Posterior cingulate gyrus (tissue), 11 donors: ENCODE measurements at regions not wholly inside any gene's neighbourhood (a gene's known extent, or its start where the extent isn't known, plus 50 kb on each side); places are given as distances from the start of the nearest gene placed in this dataset.
A peak's percentile ranks its signal among the peaks of the same experiment; 100 is the strongest.
"Not testable (repeated sequence)": the region's sequence is repeated elsewhere in the genome, so short reads cannot be mapped to it uniquely, and the experiment has no call there.

Source experiments
- DNase-seq, 10 donors: peaks; one replicate each; pipeline versions ENCODE4 v3.0.0 to v3.0.0-alpha.2; 2020 to 2021; ENCODE audit warnings: mixed read lengths in 3 of 10
- intact Hi-C: fragments of 100-400 bp; cut with DNase I; formaldehyde crosslinking; loops from one replicate; pipeline ENCODE4 v1.15.1; 2023

DNA sequence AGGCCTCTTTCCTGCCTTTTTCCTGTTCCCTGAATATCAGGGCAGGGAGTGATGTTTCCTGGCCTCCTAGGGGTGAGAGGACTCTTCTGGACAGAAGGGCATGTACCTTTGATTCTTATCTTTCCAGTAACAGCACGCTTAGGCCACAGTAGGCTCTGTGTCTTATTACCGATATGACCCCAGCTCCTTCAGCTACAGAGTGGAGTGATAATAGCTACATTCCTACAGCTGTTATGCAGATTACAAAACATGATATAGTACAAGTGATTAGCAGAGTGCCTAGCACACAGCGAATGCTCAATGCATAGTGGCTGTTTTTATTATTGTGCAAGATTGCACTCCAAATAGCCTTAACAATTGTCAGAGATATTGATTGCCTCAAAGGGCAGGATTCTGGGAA is 574.2 kb downstream of the CCSER2 start:
- DNase-seq = no peak
- intact Hi-C loops = no loop called here

DNA sequence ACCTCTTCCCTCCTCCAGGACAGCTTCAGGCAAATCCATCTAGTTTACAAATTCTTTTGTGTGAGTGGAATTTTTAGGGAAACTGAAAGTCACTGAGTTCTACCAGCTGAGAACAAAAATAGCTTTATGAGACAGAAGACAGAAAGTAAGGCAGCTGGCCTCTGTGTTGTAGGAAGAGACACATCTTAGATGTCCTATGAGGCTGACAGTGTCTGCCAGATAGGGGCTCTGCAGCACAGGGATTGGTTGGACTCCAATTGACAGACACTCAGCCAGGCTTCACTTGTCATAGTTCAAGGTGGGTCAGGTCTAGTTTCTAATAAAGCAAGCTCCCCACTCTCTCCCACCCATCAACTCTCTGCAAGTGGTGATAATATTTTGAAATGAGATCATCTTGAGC is 574.9 kb downstream of the CCSER2 start:
- peak in 1 of 10 donors; percentile 74 for DNase-seq
- intact Hi-C loops = no loop called here

DNA sequence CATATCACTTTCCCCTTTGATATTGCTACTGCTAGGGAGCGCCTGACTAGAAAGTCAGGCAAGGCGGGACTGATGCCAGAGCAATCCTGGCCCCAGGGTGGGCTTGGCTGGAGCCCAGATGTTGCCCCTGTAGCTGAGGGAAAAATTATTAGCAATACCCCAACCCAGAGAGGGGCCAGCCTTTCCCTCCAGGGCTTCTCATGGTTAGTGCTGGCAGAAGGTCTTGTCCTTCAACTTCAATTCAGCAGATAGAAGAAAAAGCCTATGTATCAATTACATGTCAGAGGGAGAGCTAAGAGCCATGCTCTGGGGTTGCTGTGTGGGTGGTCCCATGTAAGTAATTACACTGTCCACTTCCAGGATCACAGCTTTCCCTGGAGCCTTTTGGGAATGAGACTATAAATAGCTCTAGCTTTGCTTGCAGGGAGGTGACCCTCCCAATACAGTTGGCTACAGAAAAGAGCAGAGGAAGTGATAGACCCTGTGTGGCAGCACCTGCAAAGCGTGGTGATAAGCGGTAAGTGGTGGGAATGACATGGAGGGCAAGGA is 579.1 kb downstream of the CCSER2 start:
- peak in 1 of 10 donors; percentile 67 for DNase-seq
- intact Hi-C loops = no loop called here

DNA sequence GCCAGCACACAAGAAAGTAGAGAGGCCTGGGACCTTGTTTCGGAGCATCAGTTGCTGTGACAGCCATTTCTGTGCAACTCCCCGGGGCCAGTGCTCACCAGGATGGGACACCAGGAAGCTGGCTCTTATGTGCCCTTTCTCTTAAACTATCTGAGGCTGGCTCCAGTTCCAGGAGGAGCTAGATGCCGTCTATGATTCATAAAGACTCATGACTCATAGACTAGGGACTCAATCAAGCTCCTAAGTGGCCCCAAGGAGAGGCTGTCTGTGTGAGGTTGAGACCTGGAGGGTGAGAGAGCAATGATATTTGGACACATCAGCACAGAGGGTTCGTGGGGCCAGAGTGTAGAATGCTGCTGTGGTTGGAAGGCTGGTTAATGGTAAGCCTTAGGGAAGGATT is 580.1 kb downstream of the CCSER2 start:
- intact Hi-C loops = no loop called here
- no peak for DNase-seq

DNA sequence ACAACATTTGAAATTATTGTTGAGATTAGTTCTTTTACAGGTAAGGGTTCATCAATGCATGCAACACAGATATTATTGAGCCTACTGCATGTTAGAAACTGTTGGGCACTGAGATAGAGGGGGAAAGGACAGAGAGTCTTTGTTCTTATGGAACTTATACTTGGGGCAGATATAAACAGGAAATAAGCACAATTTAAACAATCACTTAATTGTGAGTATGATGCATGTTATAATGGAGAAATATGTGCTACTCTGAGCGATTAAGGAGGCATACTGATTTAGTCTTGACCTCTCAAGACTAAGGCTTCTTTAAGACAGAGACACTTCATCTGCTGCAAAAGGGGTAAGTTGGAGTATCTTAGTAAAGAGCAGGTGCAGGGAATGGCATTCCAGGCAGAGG is 593.3 kb downstream of the CCSER2 start:
- no peak for DNase-seq
- intact Hi-C loops = no loop called here

GRCh38 chr10:84924131-84924530 is 595.7 kb downstream of the CCSER2 start:
- intact Hi-C loops = no loop called here
- DNase-seq = no peak

DNA sequence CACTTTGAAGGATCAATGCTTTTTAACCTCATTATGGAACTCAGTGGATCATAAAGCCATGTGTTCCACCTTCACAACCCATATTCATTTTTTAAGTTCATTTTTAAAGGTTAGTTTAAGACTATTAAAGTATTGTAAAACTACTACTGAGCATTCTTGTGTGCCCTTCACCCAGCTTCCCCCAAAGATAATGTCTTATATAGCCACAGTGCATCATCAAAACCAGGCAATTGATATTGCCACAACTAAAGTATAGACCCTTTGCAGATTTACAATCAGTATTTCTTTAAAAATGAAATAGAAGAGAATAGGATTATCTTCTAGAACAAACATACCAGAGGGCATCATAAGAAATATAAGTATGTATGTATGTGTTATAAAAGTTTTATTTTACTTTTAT is 597.1 kb downstream of the CCSER2 start:
- no peak for DNase-seq
- intact Hi-C loops = no loop called here

DNA sequence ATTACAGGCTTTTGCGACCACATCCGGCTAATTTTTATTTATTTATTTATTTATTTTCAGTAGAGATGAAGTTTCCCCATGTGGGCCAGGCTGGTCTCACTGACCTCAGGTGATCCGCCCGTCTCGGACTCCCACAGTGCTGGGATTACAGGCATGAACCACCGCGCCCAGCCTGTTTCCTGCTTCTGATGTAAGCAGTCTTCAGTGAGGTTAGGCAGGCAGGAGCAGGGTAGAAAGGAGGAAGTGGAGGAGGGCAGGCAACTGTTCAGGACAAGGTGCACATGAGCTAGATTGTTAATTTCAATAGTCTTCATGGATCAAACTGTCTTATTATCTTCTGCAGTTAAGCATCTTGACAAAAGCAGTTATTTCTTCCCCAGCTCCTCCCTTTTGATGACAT is 605.0 kb downstream of the CCSER2 start:
- intact Hi-C loops = no loop called here

GRCh38 chr10:84935772-84936171 is 607.4 kb downstream of the CCSER2 start:
- DNase-seq = no peak
- intact Hi-C loops = no loop called here

More for the DNA sequence above, 605.0 kb downstream of the CCSER2 start:
- no peak for DNase-seq

DNA sequence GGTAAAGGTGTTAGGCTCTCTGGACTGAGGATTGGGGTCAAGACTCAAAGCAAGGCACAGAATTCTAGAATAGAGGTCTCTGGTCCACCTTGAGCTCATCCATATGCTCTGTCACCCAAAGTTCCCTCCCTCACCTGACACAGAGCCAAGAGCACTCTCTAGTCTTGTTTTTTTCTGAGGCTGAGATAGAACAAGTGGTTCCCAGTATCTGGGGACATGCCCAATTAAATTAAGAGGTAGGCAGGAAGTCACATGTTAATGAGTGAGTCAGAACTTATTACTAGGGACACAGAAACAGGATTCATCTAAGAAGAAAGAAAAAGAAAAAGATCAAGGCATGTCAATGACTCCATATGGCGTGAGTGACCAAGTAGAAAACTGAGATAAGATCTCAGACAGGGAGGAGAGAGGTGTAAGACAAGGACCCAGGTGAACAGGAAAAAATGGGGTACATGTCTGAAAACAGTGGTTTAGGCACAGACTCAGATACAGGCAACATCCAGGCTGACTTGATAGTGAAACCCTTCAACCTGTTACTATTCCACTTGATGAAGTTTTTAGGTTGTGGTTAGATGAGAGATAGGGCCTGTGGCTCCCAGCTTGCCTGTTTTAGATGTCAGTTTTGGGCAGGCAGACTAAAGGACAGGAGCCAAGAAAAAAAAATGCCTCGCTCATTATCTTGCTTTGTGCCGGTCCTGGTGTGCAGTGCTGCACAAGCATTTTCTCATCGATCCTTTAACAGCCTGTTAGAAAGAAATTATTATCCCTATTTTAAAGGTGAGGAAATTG is 609.9 kb downstream of the CCSER2 start:
- no peak for DNase-seq

DNA sequence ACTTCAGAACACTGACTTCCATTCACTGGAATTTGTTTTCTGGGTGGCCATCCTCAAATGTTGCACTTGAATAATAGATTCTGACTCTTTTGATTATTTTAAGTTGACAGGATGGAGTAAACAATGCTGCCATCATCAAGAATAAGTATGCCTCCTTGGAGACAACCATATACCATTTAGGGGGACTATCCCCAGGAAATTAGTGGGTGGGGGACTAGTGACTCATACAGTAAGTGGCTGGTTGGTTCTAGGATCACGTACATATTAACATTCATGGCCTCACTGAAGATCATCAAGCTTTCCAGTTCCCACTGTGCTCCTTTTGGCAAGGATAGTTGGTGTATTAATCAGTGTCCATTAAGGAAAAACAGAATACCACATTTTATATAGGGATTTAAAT is 615.2 kb downstream of the CCSER2 start:
- DNase-seq = no peak
- intact Hi-C loops = no loop called here

More for the DNA sequence above, 609.9 kb downstream of the CCSER2 start:
- intact Hi-C loops = no loop called here

DNA sequence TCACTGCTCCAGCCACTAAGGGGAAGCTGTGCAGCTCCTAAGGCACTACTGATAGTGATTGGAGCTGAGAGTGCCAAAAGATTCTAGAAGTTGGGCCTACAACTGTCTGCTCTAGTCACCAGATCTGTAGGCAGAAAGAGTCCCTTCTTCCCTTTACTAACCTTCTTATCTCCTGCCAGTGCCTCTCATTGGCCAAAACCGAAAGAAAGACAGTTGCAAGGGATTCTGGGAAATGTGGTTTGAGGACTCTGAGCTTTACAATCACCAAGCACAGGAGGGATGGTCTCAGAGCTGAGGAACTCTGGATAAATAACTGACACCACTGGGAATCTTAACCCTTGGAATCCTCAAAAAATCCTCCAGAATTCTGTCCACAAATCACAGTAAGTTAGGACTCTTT is 615.8 kb downstream of the CCSER2 start:
- intact Hi-C loops = no loop called here

DNA sequence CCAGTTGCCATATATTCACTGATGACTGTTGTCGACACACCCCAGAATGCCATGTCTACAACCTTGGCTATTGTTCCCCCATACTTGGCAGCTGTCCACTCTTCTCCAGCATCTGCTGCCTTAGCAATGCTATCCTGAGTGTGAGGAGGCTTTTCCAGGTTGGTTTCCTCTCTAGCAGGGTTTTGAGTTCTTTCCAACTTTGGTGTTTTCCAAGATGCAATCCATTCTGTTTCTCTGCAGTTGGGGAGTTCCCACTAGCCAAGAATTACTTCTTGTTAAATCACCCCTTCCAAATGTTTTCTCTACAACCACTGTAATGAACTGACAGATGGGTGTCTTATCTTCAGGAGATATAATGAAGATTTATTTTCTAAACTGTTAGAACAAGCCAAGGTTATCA is 617.4 kb downstream of the CCSER2 start:
- DNase-seq = no peak
- intact Hi-C loops = no loop called here

More for the DNA sequence above, 615.8 kb downstream of the CCSER2 start:
- DNase-seq = no peak

- DNase-seq = no peak
- intact Hi-C loops = no loop called here
These were observed 618.5 kb downstream of the CCSER2 start for GRCh38 chr10:84946904-84947303.

DNA sequence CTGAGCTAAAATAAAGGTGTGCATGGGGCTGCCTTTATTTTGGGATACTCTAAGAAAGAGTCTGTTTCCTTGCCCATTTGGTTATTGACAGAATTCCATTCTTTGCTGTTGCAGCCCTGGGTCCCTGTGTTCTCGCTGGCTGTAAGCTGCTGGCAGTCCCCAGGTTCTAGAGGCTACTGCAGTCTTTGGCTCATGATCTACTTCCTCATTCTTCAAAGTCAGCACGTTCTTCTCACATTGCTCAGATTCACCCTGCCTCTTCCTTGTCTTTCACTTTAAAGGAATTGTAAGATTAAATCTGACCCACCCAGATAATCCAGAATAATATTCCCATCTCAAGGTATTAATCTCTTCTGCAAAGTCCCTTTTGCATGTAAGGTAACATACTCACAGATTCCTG is 620.3 kb downstream of the CCSER2 start:
- intact Hi-C loops = no loop called here

GRCh38 chr10:84951616-84952015 is 623.2 kb downstream of the CCSER2 start:
- DNase-seq = no peak
- intact Hi-C loops = no loop called here

More for the DNA sequence above, 620.3 kb downstream of the CCSER2 start:
- DNase-seq = no peak

DNA sequence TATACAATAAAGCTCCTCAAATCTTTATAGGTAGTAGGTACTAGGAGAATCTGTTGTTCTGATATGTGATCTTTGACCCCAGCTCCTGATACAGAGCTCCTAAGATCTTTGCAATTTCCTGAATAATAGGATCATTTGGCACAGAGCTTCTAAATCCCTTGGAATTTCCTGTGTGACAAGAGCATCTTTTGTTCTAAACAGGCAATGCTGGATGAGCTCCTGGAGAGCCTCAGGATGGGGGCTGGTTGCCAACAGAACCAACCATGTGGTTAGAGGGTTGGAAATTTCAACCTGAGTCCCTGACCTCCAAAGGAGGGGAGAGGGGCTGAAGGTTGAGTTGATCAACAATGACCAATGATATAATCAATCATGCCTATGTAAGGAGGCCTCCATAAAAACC is 629.0 kb downstream of the CCSER2 start:
- intact Hi-C loops = no loop called here
- DNase-seq = no peak

- no peak for DNase-seq
- intact Hi-C loops = no loop called here
These were observed 637.1 kb downstream of the CCSER2 start for GRCh38 chr10:84965468-84965867.

DNA sequence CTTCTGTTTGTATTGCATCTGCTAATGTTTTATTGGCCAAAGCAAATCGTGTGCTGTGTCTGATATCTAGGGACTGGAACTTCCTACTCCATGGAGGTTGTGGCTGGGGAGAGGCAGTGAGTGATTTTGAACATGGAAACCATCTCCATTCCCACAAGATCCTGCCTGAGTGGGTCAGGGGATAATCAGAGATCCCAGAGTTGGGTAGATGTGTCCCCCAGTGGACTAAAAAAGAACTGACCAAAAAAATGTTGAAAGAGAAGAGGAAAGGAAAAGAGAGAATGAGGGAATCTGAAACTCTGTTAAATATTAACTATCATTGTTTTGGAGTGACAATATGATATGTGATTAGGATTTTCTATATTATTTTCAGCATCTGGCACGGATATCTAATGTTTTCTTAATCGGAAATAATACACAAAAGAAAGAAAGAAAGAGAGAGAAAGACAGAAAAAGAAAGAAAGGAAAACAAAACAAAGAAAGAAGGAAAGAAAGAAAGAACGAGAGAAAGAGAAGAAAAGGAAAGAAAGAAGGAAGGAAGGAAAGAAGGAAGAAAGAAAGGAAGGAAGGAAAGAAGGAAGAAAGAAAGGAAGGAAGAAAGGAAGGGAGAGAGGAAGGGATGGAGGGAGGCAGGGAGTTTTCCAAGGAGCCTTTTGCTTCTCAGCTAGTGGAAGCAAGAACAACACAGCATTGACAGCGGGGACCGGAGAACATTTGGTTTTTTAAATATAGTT is 638.5 kb downstream of the CCSER2 start:
- intact Hi-C loops = no loop called here
- no peak for DNase-seq

DNA sequence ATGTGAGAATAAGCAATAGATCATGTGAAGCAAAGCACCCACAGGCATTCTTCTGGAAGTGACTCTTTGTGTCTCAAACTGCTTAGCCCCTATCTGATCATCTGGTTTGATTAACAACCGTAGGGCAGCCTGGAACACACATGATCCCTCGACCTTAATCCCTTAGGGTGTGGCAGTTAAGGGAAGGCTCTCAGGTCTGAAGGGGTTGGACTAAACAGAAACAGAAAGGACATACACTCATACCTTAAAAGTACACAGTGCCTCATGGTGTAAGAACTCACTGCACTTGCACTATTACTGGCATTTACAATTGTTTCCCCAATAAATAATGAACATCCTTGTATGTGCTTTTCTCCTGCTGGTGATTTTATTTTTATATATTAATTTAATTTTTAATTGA is 640.9 kb downstream of the CCSER2 start:
- DNase-seq, intact Hi-C loops: not testable (repeated sequence)

DNA sequence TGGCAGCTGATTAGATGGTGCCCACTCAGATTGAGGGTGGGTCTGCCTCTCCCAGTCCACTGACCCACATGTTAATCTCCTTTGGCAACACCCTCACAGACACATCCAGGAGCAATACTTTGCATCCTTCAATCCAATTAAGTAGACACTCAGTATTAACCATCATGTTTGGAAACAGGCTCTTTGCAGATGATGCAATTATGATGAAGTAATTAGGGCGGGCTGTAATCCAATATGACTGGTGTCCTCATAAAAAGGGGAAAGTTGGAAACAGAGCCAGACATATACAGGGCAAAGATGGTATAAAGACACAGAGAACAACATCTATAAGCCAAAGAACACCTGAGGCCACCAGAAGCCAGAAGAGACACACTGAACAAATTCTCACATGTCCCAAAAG is 658.6 kb downstream of the CCSER2 start:
- intact Hi-C loops = no loop called here
- no peak for DNase-seq

DNA sequence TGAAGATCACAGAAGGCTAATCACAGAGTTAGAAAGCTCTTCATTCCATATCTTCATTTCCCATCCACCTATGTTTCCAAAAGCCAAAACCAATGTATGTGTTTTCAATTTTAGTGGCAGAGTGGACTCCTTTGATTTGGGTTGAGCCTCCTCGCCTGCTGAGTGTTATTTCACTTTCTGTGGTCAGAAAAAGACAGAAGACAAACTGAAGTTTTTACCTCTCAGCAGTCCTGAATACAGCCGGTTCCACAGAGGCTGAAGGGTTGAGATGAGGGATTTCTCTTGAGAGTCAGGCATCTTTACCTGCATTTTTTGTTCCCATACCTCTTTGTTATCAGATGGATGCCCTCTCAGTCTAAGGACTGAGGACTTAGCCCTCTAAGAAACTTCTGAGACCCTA is 659.6 kb downstream of the CCSER2 start:
- DNase-seq = no peak
- intact Hi-C loops = no loop called here
